Esophagus squamous epithelium (tissue), 4 donors: ENCODE measurements at regions not wholly inside any gene's neighbourhood (a gene's known extent, or its start where the extent isn't known, plus 50 kb on each side); places are given as distances from the start of the nearest gene placed in this dataset.

Experiments
- CTCF ChIP-seq, 6 experiments: fragments of 450-650 bp in 4 of 6; fragments of 200-600 bp in 2 of 6; sonication (generic) in 2 of 6; IDR thresholded peaks; one replicate each; pipeline ENCODE4 v1.5.1; 2016 to 2019; ENCODE audit warnings: antibody characterized with exemption in 6 of 6, mild to moderate bottlenecking in 4 of 6, moderate library complexity in 4 of 6
- POLR2A ChIP-seq, 4 donors: fragments of 450-650 bp; IDR thresholded peaks; one replicate each; pipeline ENCODE4 v1.6.1; 2017; ENCODE audit warnings: antibody characterized with exemption in 4 of 4, mild to moderate bottlenecking in 4 of 4, moderate library complexity in 3 of 4

GRCh38 chr1:221066351-221067001 lies 187.2 kb downstream of the HLX start:
- TF ChIP-seq CTCF (IDR thresholded peaks at IDR 0.05) (no peak), POLR2A (IDR thresholded peaks at IDR 0.05) (no peak)
